Urinary bladder (tissue), 3 donors: ENCODE measurements at regions not wholly inside any gene's neighbourhood (a gene's known extent, or its start where the extent isn't known, plus 50 kb on each side); places are given as distances from the start of the nearest gene placed in this dataset.

ENCODE experiments used
- DNase-seq: peaks from one replicate; pipeline ENCODE4 v3.0.0-alpha.2; 2015; ENCODE audit errors: extremely low spot score
- H3K27ac ChIP-seq: one replicate; pipeline ENCODE4 v1.5.1; 2013; ENCODE audit warnings: low read depth, mild to moderate bottlenecking, moderate library complexity
- H3K36me3 ChIP-seq: one replicate; pipeline ENCODE4 v1.6.1; 2013; ENCODE audit warnings: mild to moderate bottlenecking, moderate library complexity; ENCODE audit not compliant: insufficient read depth
- H3K4me1 ChIP-seq: one replicate; pipeline ENCODE4 v1.6.1; 2013; ENCODE audit warnings: mild to moderate bottlenecking, moderate library complexity; ENCODE audit not compliant: insufficient read depth
- H3K4me3 ChIP-seq: one replicate; pipeline ENCODE4 v1.5.1; 2013; ENCODE audit warnings: low read depth, low read length
- WGBS: extraction: QIAGEN DNeasy Blood & Tissue Kit; methylation state at CpG from one replicate; pipeline ENCODE4 v1.1.7; 2013; 5-methylcytosine and 5-hydroxymethylcytosine counted together
- donor health status: healthy with polysubstance abuse.
- donor health status: healthy.

DNA sequence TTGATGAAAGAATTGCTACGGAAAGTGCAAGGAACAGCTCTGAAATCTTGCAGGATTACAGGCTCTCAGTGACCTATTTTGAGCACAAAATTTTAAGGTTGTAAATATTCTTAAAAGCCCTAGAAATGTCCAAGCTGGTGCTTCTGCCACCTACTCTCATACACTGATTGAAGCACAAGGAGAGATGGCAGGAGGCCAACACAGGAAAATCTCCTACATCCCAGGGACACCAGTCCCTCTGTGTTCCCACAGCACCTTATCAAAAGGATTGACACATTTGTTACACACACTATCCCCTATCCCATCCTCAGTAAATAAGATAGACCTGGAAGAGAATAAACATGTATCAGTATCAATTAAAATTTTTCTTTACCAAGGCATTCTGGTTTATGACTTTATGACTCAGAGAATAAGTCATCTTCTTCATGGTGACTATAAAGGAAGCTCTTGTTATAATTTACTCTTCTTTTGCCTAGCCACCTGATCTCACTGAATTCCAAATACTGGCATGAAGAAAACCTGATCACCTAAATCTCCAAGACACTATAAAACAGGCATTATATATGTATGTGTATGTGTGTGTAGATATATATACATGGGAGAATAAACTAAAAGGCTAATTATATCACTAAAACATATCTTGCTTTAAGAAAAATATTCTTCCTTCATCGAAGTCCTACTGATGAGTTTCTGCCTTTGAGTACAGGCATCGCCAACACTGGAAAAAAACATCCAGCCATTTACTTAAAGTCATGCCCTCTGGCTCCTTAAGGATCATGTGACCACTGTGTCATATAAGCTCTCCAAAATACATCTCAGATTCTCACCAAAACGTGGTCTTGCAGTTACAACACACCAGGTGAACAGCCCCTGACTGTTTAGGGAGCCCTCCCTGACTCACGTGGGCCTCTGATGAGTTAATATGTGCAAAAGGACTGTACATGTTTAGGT lies 208.1 kb upstream of the NR2F2 start:
- 83% methylated on average over 5 of the region's 5 CpGs for WGBS
- no peak for DNase-seq
- Histone ChIP-seq H3K36me3 (no peaks in the 10 kb centered on the region), H3K4me3 (no peak overlapping the region), H3K27ac (no peak overlapping the region), H3K4me1 (no peaks in the 10 kb centered on the region)

DNA sequence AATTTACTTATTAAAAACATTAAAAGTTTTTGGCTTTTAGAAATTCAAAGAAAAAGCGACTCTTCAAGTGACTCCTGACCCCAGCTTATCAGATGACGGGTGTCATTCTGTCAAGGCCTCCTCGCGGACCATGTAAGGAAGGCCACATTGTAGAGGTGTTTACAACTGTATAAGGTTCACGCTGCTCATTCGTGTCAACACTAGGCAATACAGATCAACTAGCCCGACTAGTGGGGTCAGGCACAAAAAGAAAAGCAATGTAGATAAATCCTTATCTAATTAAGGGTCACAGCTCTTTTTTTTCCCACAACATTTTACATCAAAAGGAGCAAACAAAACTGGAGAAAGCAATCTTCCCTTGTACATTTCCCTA lies 207.5 kb upstream of the NR2F2 start:
- Histone ChIP-seq H3K4me1 (no peaks in the 10 kb centered on the region), H3K4me3 (no peak overlapping the region), H3K36me3 (no peaks in the 10 kb centered on the region), H3K27ac (no peak overlapping the region)
- 77% methylated on average over 7 of the region's 7 CpGs for WGBS
- no peak for DNase-seq

DNA sequence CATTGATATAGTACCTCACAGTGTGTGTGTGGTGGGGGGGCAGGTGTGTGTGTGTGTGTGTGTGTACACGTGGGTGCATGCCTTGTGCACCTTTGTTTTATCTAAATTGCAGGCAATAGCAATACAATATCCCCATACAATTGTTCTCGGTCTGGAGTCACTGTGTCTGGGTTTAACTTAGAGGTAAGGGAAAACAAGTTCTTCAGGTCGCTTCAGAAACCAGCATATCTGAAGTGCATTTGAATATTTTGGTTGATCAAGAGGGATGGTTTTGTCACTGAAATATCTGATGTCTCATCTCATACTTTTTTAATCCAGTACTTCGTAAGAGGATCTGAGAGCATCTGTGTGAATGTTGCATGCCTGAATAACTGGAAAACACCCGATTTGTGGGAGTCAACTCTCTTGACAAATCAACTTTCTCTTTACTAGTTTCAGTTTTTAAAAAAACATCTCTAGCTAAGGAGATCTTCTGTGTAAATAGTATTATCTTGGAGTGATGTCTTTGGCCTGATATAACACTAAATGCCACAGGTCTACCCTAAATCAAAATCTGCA lies 206.8 kb upstream of the NR2F2 start:
- WGBS: 77% methylated on average over 5 of the region's 5 CpGs
- no peaks in the 10 kb centered on the region for H3K36me3 ChIP-seq
- no peak for DNase-seq
- no peaks in the 10 kb centered on the region for H3K4me1 ChIP-seq
- no peak overlapping the region for H3K27ac ChIP-seq
- no peak overlapping the region for H3K4me3 ChIP-seq

DNA sequence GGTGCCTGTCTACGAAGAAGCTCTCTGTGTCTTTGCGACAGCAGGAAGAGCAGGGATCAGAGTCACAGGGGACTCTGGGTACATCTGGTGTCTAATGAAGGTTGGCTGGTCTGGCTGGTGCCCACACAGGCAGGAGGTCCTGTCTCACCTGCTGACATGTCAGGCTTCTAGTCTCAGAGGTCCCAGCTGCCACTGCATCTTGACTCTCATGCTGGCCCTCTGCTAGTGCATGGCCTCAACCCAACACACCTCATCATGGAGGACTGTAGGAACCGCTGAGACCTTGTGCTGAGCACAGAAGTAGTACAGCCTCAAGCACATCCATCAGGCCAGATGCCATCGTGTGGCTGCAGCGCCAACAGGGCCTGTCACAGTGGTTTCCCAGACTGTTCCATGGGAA lies 206.1 kb upstream of the NR2F2 start:
- 97% methylated on average over 5 of the region's 5 CpGs for WGBS
- Histone ChIP-seq H3K36me3 (no peaks in the 10 kb centered on the region), H3K4me1 (no peaks in the 10 kb centered on the region), H3K4me3 (no peak overlapping the region), H3K27ac (no peak overlapping the region)
- no peak for DNase-seq

DNA sequence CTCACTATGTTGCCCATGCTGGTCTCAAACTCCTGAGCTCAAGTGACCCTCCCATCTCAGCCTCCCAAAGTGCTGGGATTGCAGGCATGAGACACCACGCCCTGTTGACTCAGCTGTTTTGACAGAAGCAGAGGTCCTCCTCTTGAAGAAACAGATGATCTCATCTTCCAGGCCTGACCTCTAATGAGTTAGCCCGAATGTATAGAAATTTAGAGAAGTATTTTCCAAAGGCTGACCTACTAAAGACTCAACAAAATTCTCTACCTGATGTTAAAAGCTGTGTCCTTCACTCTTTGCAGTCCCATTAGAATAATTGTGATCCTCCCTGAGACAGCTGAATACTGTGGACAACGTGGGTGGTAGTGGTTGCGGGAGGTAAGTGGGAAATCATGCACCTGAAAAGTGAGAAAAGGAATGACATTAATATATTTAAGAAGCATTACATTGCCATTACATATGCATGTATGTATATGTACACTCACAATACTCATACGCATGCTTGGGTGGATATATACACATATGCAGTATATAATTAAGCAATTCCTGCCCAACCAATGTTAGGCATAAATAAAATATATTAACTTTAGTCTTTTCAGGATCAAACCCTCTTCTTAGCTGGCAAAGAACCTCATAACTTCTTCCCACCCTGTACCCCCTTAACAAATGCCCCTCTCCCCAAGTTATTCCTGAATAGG lies 204.6 kb upstream of the NR2F2 start:
- WGBS: 91% methylated on average over 5 of the region's 5 CpGs
- no peak overlapping the region for H3K4me3 ChIP-seq
- DNase-seq: no peak
- no peak overlapping the region for H3K27ac ChIP-seq
- no peaks in the 10 kb centered on the region for H3K36me3 ChIP-seq
- H3K4me1 ChIP-seq: no peaks in the 10 kb centered on the region

DNA sequence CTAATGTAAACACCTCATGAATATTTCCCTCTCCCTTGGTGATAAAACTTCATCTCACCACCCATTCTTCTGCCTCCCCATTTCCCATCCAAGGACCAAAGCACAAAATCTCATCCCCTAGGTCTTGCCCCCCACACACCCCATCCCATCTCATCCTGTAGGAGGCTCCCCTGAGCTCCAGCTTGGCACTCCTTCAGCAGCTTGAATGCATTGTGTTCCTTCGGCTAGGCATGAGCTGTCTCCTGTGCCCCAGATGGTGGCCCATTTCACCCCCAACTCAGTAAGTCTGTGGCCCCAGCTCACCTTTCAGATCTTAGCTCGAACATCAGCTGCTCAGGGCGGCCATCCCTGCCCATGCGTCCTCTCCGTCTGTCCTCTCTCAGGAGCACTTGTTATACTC lies 203.6 kb upstream of the NR2F2 start:
- no peak overlapping the region for H3K4me3 ChIP-seq
- DNase-seq: no peak
- no peaks in the 10 kb centered on the region for H3K36me3 ChIP-seq
- no peaks in the 10 kb centered on the region for H3K4me1 ChIP-seq
- no peak overlapping the region for H3K27ac ChIP-seq
- 97% methylated on average over 5 of the region's 5 CpGs for WGBS

DNA sequence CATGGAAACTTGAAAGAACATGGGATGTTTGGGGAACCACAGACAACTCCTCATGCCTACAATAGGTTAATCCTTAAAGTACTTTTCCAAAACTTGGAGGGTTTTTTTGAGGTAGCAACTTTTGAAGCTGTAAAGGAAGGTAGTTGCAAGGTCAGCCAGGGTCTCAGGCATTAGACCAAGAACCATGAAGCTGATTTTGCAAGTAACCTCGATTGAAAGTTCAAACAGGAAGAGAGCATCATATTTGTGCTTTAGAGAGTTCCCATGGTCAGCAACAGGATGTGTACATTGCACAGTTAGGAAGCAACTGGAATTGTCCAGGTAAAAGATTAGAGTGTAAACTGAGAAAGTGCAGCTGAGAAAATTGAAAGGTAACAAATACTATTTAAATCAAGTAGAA lies 199.8 kb upstream of the NR2F2 start:
- H3K4me3 ChIP-seq: no peak overlapping the region
- H3K36me3 ChIP-seq: no peaks in the 10 kb centered on the region
- H3K27ac ChIP-seq: no peak overlapping the region
- no peaks in the 10 kb centered on the region for H3K4me1 ChIP-seq
- no peak for DNase-seq
- 14% methylated on average over 1 of the region's 1 CpG for WGBS

DNA sequence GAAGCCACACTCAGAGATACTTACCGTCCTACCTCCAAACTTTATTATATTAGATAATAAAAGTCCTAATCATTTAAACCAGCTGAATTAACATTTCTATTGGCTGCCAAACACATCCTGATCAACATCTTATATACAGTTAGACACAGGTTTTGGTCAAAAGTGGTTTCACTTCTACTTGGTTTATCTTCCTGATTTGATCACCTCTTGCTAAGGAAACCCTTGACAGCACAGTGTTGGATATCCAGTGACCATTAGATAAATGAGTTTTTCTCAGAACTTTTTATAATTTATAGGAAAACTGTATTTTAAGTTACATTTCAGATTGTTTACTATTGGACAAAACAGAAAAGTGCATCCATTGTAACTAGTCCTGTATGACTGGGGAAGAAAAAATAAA lies 198.4 kb upstream of the NR2F2 start:
- Histone ChIP-seq H3K36me3 (no peaks in the 10 kb centered on the region), H3K4me1 (no peaks in the 10 kb centered on the region), H3K4me3 (no peak overlapping the region), H3K27ac (no peak overlapping the region)
- WGBS: 94% methylated on average over 1 of the region's 1 CpG
- DNase-seq: no peak

DNA sequence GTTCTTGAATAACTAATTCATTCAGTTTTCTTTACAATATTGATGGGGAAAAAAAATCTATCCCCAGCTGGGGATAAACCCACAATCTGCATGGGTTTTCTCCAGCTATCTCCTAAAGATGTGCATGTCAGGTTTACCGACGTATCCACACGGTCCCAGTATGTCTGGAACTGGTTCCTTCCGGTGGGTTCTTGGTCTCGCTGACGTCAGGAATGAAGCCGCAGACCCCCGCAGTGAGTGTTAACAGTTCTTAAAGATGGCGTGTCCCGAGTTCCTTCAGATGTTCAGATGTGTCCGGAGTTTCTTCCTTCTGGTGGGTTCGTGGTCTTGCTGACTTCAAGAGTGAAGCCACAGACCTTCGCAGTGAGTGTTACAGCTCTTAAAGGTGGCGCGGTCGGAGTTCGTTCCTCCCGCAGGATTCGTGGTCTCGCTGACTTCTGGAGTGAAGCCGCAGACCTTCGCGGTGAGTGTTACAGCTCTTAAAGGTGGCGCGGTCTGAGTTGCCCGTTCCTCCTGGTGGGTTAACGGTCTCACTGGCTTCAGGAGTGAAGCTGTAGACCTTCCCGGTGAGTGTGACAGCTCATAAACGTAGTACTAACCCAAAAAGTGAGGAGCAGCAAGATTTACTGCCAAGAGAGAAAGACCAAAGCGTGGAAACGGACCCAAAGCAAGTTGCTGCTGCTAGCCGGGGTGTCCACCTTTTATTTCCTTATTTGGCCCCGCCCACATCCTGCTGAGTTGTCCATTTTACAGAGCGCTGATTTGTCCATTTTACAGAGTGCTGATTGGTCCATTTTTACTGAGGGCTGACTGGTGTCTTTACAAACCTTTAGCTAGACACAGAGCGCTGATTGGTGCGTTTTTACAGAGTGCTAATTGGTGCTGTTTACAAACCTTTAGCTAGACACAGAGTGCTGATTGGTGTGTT lies 195.1 kb upstream of the NR2F2 start:
- no peak overlapping the region for H3K4me3 ChIP-seq
- no peaks in the 10 kb centered on the region for H3K4me1 ChIP-seq
- 96% methylated on average over 35 of the region's 36 CpGs for WGBS
- no peaks in the 10 kb centered on the region for H3K36me3 ChIP-seq
- no peak for DNase-seq
- no peak overlapping the region for H3K27ac ChIP-seq

DNA sequence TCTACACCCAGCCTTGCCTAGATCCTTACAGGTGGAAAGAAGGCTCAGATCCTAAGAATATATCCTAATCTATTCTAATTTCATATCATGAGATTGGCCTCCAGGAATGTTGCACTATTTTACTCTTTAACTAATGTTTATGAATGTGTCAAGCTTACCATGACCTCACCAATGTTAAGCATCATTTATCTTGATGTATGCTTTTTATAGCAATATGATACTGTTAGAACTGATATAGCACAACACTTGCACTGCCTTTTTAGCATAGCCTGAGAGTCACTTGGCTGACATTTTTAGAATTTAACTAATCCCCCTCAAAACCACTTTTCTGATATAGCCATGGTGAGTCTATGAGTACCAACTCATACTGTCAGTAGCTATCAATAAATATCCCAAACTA lies 191.5 kb upstream of the NR2F2 start:
- DNase-seq: no peak
- H3K4me3 ChIP-seq: no peak overlapping the region
- no peaks in the 10 kb centered on the region for H3K4me1 ChIP-seq
- no peaks in the 10 kb centered on the region for H3K36me3 ChIP-seq
- H3K27ac ChIP-seq: no peak overlapping the region

DNA sequence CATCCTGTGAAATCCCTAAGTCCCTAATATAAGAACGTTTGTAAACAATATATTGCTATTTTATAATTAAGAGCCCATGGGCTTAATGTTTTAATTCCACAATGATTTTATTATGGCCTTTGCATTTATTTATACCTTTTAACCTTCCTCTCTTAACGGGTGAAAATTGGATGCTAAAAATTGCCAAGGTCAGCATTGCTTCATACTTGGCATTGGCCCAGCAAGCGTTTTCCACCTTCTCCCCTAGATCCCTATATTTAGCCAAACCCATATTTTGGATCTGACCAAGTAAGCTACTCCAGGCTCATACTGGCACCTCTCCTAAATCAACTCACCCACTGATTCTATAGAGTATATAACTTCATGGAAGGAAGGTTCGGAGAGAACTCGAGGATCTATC lies 188.0 kb upstream of the NR2F2 start:
- Histone ChIP-seq H3K4me3 (no peak overlapping the region), H3K36me3 (no peaks in the 10 kb centered on the region), H3K27ac (no peak overlapping the region), H3K4me1 (no peaks in the 10 kb centered on the region)
- WGBS: 51% methylated on average over 5 of the region's 5 CpGs
- DNase-seq: no peak

DNA sequence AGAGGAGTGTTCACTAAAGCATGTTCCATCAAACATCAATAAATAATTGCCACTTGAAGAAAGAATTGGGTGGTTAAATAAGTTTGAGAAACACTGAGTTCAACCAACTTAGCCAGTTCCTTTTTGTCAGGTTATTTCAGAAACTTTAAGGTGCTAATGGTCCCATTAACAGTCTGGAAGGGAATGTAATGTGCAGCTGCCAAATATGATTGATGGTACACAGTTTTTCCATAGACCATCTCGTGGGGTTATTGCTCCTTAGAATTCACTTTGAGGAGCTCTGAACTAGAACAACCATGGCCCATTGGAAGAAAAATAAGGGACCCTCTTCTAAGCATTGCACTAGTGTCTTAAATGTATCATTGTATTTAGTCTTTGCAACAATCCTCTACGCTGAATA lies 185.8 kb upstream of the NR2F2 start:
- Histone ChIP-seq H3K4me1 (no peaks in the 10 kb centered on the region), H3K36me3 (no peaks in the 10 kb centered on the region), H3K27ac (no peak overlapping the region), H3K4me3 (no peak overlapping the region)
- DNase-seq: no peak
- WGBS: 88% methylated on average over 2 of the region's 2 CpGs

DNA sequence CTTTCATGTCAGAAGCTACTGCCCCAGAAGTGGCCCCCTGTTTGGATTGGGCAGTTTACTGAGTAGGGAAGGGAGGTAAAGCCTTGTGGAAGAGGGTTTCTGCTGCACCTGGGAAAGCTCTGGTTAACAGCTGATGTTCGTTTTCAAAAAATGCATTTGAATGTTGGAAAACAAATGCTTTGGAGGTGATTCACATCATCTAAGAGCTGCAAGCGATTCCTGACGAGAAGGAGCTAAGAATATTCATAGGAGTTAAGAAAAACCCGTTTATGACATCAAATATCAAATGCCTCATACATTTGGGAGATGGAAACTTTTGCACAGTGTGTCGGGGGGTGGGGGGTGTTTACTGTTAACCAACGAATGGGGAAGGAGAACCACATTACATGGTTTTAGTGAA lies 183.8 kb upstream of the NR2F2 start:
- no peaks in the 10 kb centered on the region for H3K36me3 ChIP-seq
- H3K27ac ChIP-seq: no peak overlapping the region
- H3K4me3 ChIP-seq: no peak overlapping the region
- no peak for DNase-seq
- WGBS: 74% methylated on average over 6 of the region's 6 CpGs
- no peaks in the 10 kb centered on the region for H3K4me1 ChIP-seq
